OCI-LY7 (cell line): ENCODE measurements at regions not wholly inside any gene's neighbourhood (a gene's known extent, or its start where the extent isn't known, plus 50 kb on each side); places are given as distances from the start of the nearest gene placed in this dataset.

Source experiments
- BruUV-seq: library from RNA; stranded (reverse); fragments of 400-500 nt; replicated peaks from 2 replicates; lab custom pipeline; 2021; lab: Mats Ljungman, UMichigan
- CTCF ChIA-PET: fragments of 300-600 bp; sonication (Branson Sonifier 250); formaldehyde crosslinking; loops from one replicate; lab custom pipeline; 2022; ENCODE audit warnings: antibody characterized with exemption; ENCODE audit not compliant: unreplicated experiment; lab: Charles Lee
- POLR2A ChIA-PET: fragments of 300-600 bp; sonication (Branson Sonifier 250); formaldehyde crosslinking; loops from one replicate; lab custom pipeline; 2022; ENCODE audit warnings: antibody characterized with exemption; lab: Charles Lee
- DNase-seq: peaks from one replicate; pipeline ENCODE4 v3.0.0-alpha.2; 2015; ENCODE audit warnings: low spot score
- H2AFZ ChIP-seq: fragments of 200-600 bp; sonication (generic), shearing (Covaris generic); 2 replicates; pipeline ENCODE4 v1.6.1; 2014; ENCODE audit warnings: mild to moderate bottlenecking, antibody characterized with exemption, low read length, moderate library complexity
- H3K27ac ChIP-seq: fragments of 200-600 bp; sonication (generic); 2 replicates; pipeline ENCODE4 v1.5.1; 2014; ENCODE audit warnings: mixed run types, low read depth, mild to moderate bottlenecking, moderate library complexity, low read length, inconsistent platforms; ENCODE audit not compliant: poor library complexity, severe bottlenecking
- H3K36me3 ChIP-seq: fragments of 200-600 bp; sonication (generic); 2 replicates; pipeline ENCODE4 v1.6.1; 2014; ENCODE audit warnings: mild to moderate bottlenecking, antibody characterized with exemption, low read length, moderate library complexity, mixed read lengths; ENCODE audit not compliant: insufficient read depth
- H3K4me1 ChIP-seq: fragments of 200-600 bp; sonication (generic); 2 replicates; pipeline ENCODE4 v1.5.1; 2014; ENCODE audit warnings: mild to moderate bottlenecking, low read length; ENCODE audit not compliant: insufficient read depth, poor library complexity, severe bottlenecking
- H3K4me2 ChIP-seq: fragments of 200-600 bp; sonication (generic); 2 replicates; pipeline ENCODE4 v1.6.1; 2014; ENCODE audit warnings: mild to moderate bottlenecking, low read length
- H3K4me3 ChIP-seq: fragments of 200-600 bp; sonication (generic); 2 replicates; pipeline ENCODE4 v1.5.1; 2014; ENCODE audit warnings: mild to moderate bottlenecking, low read depth, low read length; ENCODE audit not compliant: poor library complexity, severe bottlenecking
- H3K79me2 ChIP-seq: fragments of 200-600 bp; sonication (generic); 2 replicates; pipeline ENCODE4 v1.6.1; 2016; ENCODE audit warnings: low read depth, mild to moderate bottlenecking, low read length, moderate library complexity, mixed read lengths; ENCODE audit not compliant: insufficient read depth
- H3K9me2 ChIP-seq: fragments of 200-600 bp; sonication (generic); 2 replicates; pipeline ENCODE4 v1.6.1; 2016; ENCODE audit warnings: mild to moderate bottlenecking, low read length, mixed read lengths; ENCODE audit not compliant: insufficient read depth
- H3K9me3 ChIP-seq: fragments of 200-600 bp; sonication (generic); 2 replicates; pipeline ENCODE4 v1.6.1; 2014; ENCODE audit warnings: mild to moderate bottlenecking, mixed run types, low read length, mixed read lengths
- H4K20me1 ChIP-seq: fragments of 200-600 bp; sonication (generic); 2 replicates; pipeline ENCODE4 v1.6.1; 2014; ENCODE audit warnings: mild to moderate bottlenecking, antibody characterized with exemption, low read length, moderate library complexity, mixed read lengths; ENCODE audit not compliant: insufficient read depth
- CTCF ChIP-seq: fragments of 200-600 bp; sonication (generic); conservative IDR thresholded peaks from 2 replicates; pipeline ENCODE4 v1.5.1; 2014; ENCODE audit warnings: mild to moderate bottlenecking, antibody characterized with exemption, low read length, moderate library complexity, mixed read lengths
- EZH2phosphoT487 ChIP-seq: fragments of 200-600 bp; sonication (generic); IDR thresholded peaks from 2 replicates; pipeline ENCODE4 v1.6.1; 2018; ENCODE audit warnings: low read depth, borderline replicate concordance, mild to moderate bottlenecking, mixed run types, antibody characterized with exemption, low read length, moderate library complexity, mixed read lengths
- intact Hi-C: fragments of 100-400 bp; cut with micrococcal nuclease; formaldehyde crosslinking; loops from one replicate; pipeline ENCODE4 v1.10.0; 2022; ENCODE audit not compliant: unreplicated experiment

GRCh38 chr18:1452821-1453220 is 548.1 kb downstream of the ADCYAP1 start:
- Histone ChIP-seq H3K79me2 (no peaks in the 10 kb centered on the region), H3K4me3 (no peak overlapping the region), H3K9me3 (no peaks in the 10 kb centered on the region), H3K27ac (no peak overlapping the region), H2AFZ (no peak overlapping the region), H4K20me1 (no peaks in the 10 kb centered on the region), H3K36me3 (no peaks in the 10 kb centered on the region), H3K4me1 (no peaks in the 10 kb centered on the region), H3K4me2 (no peak overlapping the region), H3K9me2 (no peaks in the 10 kb centered on the region)
- TF ChIP-seq EZH2phosphoT487 (no peak), CTCF (no peak)
- DNase-seq: no peak
- CTCF ChIA-PET: no interaction called here
- POLR2A ChIA-PET: interaction anchor here (0.7 kb wide), 1 partner anchor 108 kb away, joined by 3 read pairs; no protein-coding TSS in a partner anchor
- BruUV-seq: no TSS peak
- intact Hi-C loops: no loop called here

GRCh38 chr18:1455605-1456004 is 550.9 kb downstream of the ADCYAP1 start:
- no peak overlapping the region for H3K4me2 ChIP-seq
- POLR2A ChIA-PET: no interaction called here
- H3K9me2 ChIP-seq: no peaks in the 10 kb centered on the region
- H3K27ac ChIP-seq: no peak overlapping the region
- no peak overlapping the region for H3K4me3 ChIP-seq
- H3K79me2 ChIP-seq: no peaks in the 10 kb centered on the region
- no peaks in the 10 kb centered on the region for H4K20me1 ChIP-seq
- CTCF ChIA-PET: no interaction called here
- TF ChIP-seq CTCF (no peak), EZH2phosphoT487 (no peak)
- no peak for DNase-seq
- H3K4me1 ChIP-seq: no peaks in the 10 kb centered on the region
- no peak overlapping the region for H2AFZ ChIP-seq
- intact Hi-C loops: no loop called here
- H3K36me3 ChIP-seq: no peaks in the 10 kb centered on the region
- no TSS peak for BruUV-seq
- H3K9me3 ChIP-seq: no peaks in the 10 kb centered on the region

GRCh38 chr18:1458547-1458946 is 553.9 kb downstream of the ADCYAP1 start:
- CTCF ChIA-PET: no interaction called here
- Histone ChIP-seq H3K79me2 (no peaks in the 10 kb centered on the region), H3K27ac (no peak overlapping the region), H3K4me2 (no peak overlapping the region), H3K4me3 (no peak overlapping the region), H3K9me3 (no peaks in the 10 kb centered on the region; the same call in 1 of the 2 replicates), H3K9me2 (no peaks in the 10 kb centered on the region), H3K36me3 (no peaks in the 10 kb centered on the region), H3K4me1 (no peaks in the 10 kb centered on the region), H2AFZ (no peak overlapping the region), H4K20me1 (no peaks in the 10 kb centered on the region)
- POLR2A ChIA-PET: interaction anchor here (0.7 kb wide), 1 partner anchor 40 kb away, joined by 3 read pairs; no protein-coding TSS in a partner anchor
- no TSS peak for BruUV-seq
- TF ChIP-seq EZH2phosphoT487 (no peak), CTCF (no peak)
- intact Hi-C loops: no loop called here
- DNase-seq: no peak
